HG03432 (cell line): ENCODE measurements at regions not wholly inside any gene's neighbourhood (a gene's known extent, or its start where the extent isn't known, plus 50 kb on each side); places are given as distances from the start of the nearest gene placed in this dataset.

ENCODE experiments used
- ATAC-seq: cut with Tn5 transposase; IDR thresholded peaks from one replicate; pipeline ENCODE4 v1.9.1; 2021; ENCODE audit warnings: mild to moderate bottlenecking, moderate library complexity; ENCODE audit not compliant: unreplicated experiment

- ATAC-seq = no peak
Observed at GRCh38 chr10:71065659-71066058, 146.7 kb upstream of the UNC5B start.

DNA sequence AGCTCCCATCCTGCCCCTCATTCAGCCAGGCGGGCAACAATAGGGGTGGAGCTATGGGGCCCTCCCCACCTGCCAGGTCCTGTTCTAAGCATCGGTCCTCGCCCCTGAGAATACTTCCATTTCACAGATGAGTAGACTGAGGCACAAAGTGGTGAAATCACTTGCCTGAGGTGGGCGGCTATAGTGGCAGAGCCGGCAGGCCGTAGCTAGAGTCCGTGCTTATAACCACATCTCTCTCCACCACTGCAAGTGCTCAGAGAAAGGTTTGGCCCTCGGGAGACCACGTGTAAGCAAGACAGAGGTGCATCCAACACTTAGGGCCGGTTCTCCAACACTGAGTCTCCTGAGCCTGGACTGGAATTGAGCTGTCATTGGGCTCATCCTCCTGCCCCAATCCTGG, 145.8 kb upstream of the UNC5B start:
- ATAC-seq = no peak

DNA sequence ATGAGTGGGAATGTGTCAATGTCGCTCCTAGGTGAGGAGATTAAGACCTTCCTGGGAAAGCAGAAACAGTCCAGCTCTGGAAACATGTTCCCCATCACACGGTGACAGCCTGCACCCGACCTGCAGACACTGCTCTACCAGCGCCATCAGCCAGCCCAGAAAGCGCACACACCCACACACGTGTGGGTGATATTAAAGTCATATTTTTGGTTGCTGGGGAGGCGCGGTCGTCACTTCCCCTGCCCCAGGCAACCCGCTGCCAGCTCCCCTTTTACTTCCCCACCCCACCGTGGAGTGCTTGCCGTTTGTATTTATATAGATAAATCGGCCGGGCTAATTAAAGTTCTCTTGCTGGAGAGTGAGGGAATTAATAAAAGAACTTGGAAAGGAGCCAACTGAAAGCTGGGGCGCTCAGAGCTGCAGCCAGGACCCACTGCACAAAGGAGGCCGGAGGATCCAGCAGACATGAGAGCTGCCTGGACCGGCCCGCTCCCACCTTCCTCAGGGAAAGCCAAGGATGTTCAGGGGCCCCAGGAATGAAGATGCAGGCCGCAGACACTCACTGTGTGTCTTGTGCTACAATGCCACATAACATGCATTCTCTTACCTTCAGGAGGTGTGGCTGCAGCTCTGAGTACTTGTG, 145.2 kb upstream of the UNC5B start:
- ATAC-seq = no peak

DNA sequence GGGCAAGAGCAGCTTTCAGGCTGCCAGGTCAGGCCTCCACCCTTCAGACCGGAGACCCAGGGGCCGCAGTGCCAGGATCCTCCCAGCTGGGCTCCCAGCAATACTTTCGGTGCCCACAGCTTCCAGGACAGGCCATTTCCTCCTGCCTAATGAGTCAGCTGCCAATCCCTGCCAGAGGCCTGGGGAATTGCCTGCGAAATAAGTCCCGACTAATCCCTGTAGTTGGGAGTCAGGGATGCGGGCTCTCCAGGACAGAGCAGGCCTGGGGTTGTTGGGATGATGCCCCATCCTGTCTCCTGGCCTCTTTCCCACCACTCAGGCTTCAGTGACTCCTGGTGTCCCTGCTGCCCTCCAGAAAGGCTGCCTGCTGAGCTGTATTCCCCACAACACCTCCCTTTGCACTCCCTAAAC, 143.5 kb upstream of the UNC5B start:
- no peak for ATAC-seq

GRCh38 chr10:71069909-71070666, 142.3 kb upstream of the UNC5B start:
- ATAC-seq = no peak

DNA sequence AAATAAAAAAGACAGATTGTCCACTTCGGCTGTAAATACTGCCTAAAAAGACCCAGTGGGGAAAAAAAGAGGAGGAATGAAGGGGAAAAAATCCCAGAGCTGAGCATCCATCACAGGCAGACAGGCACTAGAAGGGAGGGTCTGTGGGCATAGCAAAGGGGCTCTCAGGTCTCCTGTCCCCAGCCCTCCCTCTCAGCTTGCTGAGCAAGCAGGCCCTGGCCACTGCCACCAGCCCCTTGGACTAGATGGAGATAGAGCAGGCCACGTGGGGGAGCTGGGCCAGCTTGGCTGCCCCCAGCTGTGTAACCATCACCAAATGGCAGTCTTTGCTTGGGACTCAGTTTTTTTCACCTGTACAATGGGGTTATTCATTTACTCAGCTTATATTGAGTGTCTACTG, 141.6 kb upstream of the UNC5B start:
- no peak for ATAC-seq

GRCh38 chr10:71072131-71072822, 140.1 kb upstream of the UNC5B start:
- ATAC-seq = no peak

GRCh38 chr10:71072823-71073210, 139.6 kb upstream of the UNC5B start:
- ATAC-seq = no peak

DNA sequence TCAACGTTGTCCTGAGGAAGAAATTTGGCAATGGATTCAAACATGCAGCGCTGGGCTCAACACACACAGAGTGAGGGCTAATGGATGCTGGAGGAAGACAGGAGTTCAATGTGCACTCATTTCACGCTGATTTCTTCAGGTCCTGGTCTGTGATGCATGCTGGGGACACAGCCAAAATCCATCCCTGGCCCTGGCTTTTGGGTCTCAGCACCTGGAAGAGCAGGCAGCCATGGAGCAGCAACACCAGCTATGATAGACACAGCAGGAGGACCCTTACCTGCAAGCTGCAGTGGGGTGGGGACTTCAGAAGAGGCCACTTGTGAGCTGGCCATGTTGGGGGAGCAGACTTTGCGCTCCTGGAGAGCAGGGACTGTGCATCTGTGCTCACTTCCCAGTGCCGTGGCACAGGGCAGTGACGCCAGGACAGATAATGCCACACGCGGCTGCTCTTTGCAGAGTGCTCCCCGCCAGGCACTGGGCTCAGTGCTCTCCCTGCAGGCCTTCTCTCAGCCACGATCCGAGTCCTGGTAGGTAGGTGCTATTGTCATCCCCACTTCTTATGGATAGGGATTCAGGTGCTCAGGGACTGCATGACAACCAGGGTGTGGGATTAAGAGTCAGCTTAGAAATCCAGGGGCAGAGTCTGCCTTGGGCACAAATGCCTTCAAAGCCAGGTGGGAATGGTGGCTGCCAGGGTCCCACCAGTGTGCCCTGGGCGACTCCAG, 138.8 kb upstream of the UNC5B start:
- ATAC-seq = no peak

- ATAC-seq = no peak
Observed at GRCh38 chr10:71074176-71074755, 138.1 kb upstream of the UNC5B start.

DNA sequence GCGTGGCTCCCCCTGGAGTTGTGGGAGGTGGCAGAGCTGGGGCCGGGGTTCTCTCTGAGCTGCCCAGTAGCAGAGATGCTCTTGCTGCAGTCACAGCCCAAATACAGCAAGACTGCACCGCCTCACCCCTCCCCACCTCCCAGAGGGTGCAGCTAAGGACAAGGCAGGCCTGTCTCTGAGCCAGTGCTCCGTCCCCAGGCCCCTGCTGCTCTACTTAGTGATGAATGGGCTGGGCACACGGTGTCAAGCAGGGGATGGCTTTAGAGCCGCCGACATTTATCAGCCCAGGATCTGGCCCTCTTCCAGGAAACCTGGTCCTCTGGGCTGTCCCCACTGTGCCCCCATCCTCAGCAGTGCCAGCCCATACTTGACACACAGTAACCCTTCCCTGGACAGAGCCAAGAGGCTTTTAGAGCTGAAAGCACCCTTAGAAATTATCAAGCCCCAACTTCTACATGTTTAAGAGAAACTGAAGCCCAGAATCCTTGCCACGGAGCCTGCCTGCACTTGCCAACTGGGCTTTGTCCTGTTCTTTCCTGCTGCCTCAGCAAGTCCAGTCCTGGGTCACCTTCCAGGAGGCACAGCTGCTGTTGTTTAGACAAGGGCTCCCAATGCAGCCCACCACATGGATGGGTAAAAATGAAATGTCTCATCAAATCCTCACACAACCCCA, 137.1 kb upstream of the UNC5B start:
- no peak for ATAC-seq

- ATAC-seq = no peak
Observed at GRCh38 chr10:71075759-71076472, 136.5 kb upstream of the UNC5B start.

DNA sequence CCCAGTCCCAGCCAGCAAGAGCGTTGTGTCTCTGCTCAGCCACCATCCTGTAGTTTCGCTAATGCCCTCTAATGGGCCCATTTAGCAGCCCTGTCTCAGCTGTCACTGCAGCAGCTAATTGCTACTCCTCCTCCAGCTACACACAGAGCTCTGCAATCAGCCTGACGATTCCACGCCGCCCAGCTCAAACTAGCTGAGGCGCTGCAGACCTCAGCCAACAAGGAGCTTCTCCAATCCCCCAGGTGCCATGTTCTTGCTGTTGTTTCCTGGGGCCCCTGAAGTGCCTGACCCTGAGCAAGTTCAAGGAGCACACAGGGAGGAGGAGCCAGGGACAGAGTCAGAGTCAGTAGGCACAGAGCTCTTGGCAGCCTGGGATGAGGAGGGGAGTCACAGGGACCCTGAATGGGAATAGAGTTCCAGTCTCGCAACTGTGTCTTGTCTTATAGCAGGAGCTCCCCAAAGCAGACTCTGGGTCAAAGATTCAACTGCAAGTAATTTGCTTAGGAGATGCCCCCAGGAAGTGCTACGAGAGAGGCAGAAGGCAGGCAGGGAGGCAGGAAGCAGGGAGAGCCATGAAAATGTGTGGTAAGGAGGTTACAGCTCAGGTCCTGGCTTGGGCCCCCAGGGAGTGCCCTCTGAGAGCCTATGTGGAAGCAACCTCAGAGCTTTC, 135.8 kb upstream of the UNC5B start:
- no peak for ATAC-seq

DNA sequence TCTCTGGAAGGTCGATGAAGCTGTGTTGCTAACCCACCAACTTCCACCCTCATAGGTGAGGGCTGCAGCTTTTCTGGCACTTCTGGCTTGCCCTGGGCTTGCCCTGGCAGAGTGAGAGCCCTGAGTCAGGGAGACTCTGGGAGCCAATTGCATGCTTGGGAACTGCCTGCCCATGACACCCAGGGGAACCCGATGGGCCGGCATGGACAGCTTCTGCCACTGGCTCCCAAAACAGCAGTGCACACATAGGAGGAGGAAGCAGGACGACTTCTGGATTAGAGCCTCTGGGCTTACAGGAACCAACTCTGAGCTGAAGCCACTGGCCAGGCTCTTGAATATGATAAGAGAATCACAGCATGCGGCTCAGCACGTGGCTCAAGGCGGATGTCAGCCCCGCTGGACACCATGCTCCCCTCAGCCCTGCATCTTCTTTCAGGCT, 135.2 kb upstream of the UNC5B start:
- no peak for ATAC-seq

- no peak for ATAC-seq
Observed at GRCh38 chr10:71077796-71078453, 134.4 kb upstream of the UNC5B start.

DNA sequence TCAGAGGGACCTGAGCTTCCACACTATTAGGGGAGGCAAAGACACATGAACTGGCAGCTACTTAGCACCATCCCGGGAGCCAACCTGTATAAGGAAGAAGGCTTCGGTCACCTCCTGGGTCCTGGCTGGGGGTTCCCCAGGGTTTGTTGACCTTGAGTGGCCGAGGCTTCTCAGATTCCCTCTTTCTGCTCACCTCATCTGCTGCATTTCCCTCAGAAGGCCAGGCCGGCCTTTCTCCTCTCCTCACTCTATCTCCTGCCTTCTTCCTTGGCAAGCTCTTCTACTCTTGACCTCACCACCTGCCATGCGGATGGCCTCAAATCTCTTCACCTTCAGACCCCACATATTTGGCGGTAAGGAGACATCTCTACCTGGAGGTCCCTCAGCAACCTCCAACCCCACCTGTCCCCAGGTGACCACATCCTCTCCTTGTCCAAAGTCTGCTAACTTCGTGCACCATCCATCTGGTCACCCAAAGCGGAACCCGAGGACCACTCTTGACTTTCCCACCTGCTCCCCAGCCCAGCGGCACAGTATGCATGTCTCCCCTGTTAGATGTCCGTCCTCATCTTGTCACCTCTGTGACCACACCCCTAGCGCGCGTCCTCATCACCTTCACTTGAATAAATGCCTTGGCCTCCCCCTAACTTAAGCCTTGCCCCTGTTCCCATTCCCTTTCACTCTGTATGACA, 133.8 kb upstream of the UNC5B start:
- ATAC-seq = no peak

- no peak for ATAC-seq
Observed at GRCh38 chr10:71079761-71080380, 132.5 kb upstream of the UNC5B start.
